Osteocyte (in vitro differentiated cells): ENCODE measurements at regions not wholly inside any gene's neighbourhood (a gene's known extent, or its start where the extent isn't known, plus 50 kb on each side); places are given as distances from the start of the nearest gene placed in this dataset.

Experiments used
- DNase-seq: peaks from one replicate; pipeline ENCODE4 v3.0.0; 2021; ENCODE audit warnings: mixed read lengths; ENCODE audit not compliant: unreplicated experiment; ENCODE audit errors: extremely low spot score
- H3K27ac Mint-ChIP-seq: one replicate; pipeline ENCODE4 v1.8.0; 2021; ENCODE audit warnings: mild to moderate bottlenecking, mixed read lengths; ENCODE audit not compliant: unreplicated experiment
- H3K27me3 Mint-ChIP-seq: one replicate; pipeline ENCODE4 v1.8.0; 2021; ENCODE audit warnings: mixed read lengths; ENCODE audit not compliant: unreplicated experiment
- H3K36me3 Mint-ChIP-seq: one replicate; pipeline ENCODE4 v1.8.0; 2021; ENCODE audit warnings: mixed read lengths; ENCODE audit not compliant: unreplicated experiment
- H3K4me1 Mint-ChIP-seq: one replicate; pipeline ENCODE4 v1.8.0; 2021; ENCODE audit warnings: mixed read lengths; ENCODE audit not compliant: unreplicated experiment
- H3K4me3 Mint-ChIP-seq: one replicate; pipeline ENCODE4 v1.8.0; 2021; ENCODE audit warnings: mild to moderate bottlenecking, moderate library complexity, mixed read lengths; ENCODE audit not compliant: unreplicated experiment
- H3K9me3 Mint-ChIP-seq: one replicate; pipeline ENCODE4 v1.8.0; 2021; ENCODE audit warnings: mixed read lengths; ENCODE audit not compliant: unreplicated experiment
- CTCF ChIP-seq: fragments of 200-600 bp; sonication (generic); IDR thresholded peaks from 2 replicates; pipeline ENCODE4 v1.5.0; 2021; ENCODE audit warnings: antibody characterized with exemption, mild to moderate bottlenecking, moderate library complexity

- Mint-ChIP-seq H3K4me1 (peaks cover 48% of the 10 kb centered on the region), H3K4me3 (no peak overlapping the region), H3K27ac (peak overlapping the region; percentile 52), H3K36me3 (no peaks in the 10 kb centered on the region), H3K27me3 (no peaks in the 10 kb centered on the region), H3K9me3 (no peaks in the 10 kb centered on the region)
- no peak for TF ChIP-seq CTCF
- DNase-seq, result no peak
These were observed 52.7 kb upstream of the WNT7B start for GRCh38 chr22:46029574-46030200.

GRCh38 chr22:46030231-46030880 lies 53.4 kb upstream of the WNT7B start:
- Mint-ChIP-seq H3K27me3 (no peaks in the 10 kb centered on the region), H3K4me1 (peaks cover 55% of the 10 kb centered on the region), H3K9me3 (no peaks in the 10 kb centered on the region), H3K4me3 (no peak overlapping the region), H3K27ac (peak overlapping the region; percentile 50), H3K36me3 (no peaks in the 10 kb centered on the region)
- TF ChIP-seq CTCF, result no peak
- DNase-seq, result no peak

- no peak overlapping the region for H3K27ac Mint-ChIP-seq
- H3K4me3 Mint-ChIP-seq, result no peak overlapping the region
- TF ChIP-seq CTCF, result no peak
- no peaks in the 10 kb centered on the region for H3K27me3 Mint-ChIP-seq
- no peaks in the 10 kb centered on the region for H3K36me3 Mint-ChIP-seq
- DNase-seq, result no peak
- peaks cover 49% of the 10 kb centered on the region for H3K4me1 Mint-ChIP-seq
- H3K9me3 Mint-ChIP-seq, result no peaks in the 10 kb centered on the region
These were observed 54.1 kb upstream of the WNT7B start for GRCh38 chr22:46031066-46031465.

GRCh38 chr22:46031557-46031956 lies 54.6 kb upstream of the WNT7B start:
- no peak for TF ChIP-seq CTCF
- H3K27ac Mint-ChIP-seq, result no peak overlapping the region
- H3K36me3 Mint-ChIP-seq, result no peaks in the 10 kb centered on the region
- H3K27me3 Mint-ChIP-seq, result no peaks in the 10 kb centered on the region
- no peak for DNase-seq
- no peak overlapping the region for H3K4me3 Mint-ChIP-seq
- peaks cover 46% of the 10 kb centered on the region for H3K4me1 Mint-ChIP-seq
- H3K9me3 Mint-ChIP-seq, result no peaks in the 10 kb centered on the region

GRCh38 chr22:46031965-46032851 lies 55.2 kb upstream of the WNT7B start:
- no peak overlapping the region for H3K4me3 Mint-ChIP-seq
- no peaks in the 10 kb centered on the region for H3K9me3 Mint-ChIP-seq
- peaks cover 46% of the 10 kb centered on the region for H3K4me1 Mint-ChIP-seq
- no peak overlapping the region for H3K27ac Mint-ChIP-seq
- no peaks in the 10 kb centered on the region for H3K27me3 Mint-ChIP-seq
- no peak for DNase-seq
- no peaks in the 10 kb centered on the region for H3K36me3 Mint-ChIP-seq
- no peak for TF ChIP-seq CTCF
